GM10266 (cell line): ENCODE measurements at regions not wholly inside any gene's neighbourhood (a gene's known extent, or its start where the extent isn't known, plus 50 kb on each side); places are given as distances from the start of the nearest gene placed in this dataset.

ENCODE experiments used
- DNase-seq: peaks from one replicate; pipeline ENCODE4 v3.0.0; 2012; ENCODE audit errors: extremely low spot score
- TF ChIP-seq, protein P1 (sequence below): IDR thresholded peaks from 2 replicates; pipeline ENCODE4 v1.5.1; 2012; ENCODE audit warnings: mild to moderate bottlenecking, low read depth; ENCODE audit not compliant: control insufficient read depth, insufficient read depth; ENCODE audit errors: missing control alignments

- TF ChIP-seq, protein P1, sequence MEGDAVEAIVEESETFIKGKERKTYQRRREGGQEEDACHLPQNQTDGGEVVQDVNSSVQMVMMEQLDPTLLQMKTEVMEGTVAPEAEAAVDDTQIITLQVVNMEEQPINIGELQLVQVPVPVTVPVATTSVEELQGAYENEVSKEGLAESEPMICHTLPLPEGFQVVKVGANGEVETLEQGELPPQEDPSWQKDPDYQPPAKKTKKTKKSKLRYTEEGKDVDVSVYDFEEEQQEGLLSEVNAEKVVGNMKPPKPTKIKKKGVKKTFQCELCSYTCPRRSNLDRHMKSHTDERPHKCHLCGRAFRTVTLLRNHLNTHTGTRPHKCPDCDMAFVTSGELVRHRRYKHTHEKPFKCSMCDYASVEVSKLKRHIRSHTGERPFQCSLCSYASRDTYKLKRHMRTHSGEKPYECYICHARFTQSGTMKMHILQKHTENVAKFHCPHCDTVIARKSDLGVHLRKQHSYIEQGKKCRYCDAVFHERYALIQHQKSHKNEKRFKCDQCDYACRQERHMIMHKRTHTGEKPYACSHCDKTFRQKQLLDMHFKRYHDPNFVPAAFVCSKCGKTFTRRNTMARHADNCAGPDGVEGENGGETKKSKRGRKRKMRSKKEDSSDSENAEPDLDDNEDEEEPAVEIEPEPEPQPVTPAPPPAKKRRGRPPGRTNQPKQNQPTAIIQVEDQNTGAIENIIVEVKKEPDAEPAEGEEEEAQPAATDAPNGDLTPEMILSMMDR, result no peak
- DNase-seq, result no peak
Observed at GRCh38 chr14:98018628-98019027, 1221.4 kb downstream of the VRK1 start.

- no peak for DNase-seq
- TF ChIP-seq, protein P1, result no peak
Observed at GRCh38 chr14:98022541-98023520, 1225.6 kb downstream of the VRK1 start.

DNA sequence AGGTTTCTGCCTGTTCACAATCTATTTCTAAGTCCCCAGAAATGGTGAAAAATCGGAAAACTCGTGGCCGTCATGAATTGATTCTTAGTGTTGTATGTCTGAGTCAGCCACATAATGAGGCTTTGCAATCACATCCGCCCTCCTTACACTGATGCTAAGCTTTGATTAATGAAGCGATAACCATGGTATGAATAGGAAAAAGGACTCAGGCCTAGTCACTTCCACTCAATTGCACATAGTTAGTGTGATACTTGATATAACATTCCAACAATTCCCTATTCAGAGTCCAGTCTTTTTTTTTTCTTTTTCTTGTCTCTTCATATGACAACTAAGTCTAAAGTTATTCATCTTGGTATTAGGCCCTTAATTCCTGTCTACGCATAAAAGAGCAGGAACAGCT is 1231.0 kb downstream of the VRK1 start:
- TF ChIP-seq, protein P1, result no peak

GRCh38 chr14:98035396-98035795 is 1236.6 kb downstream of the BCL11B start:
- DNase-seq, result no peak
- TF ChIP-seq, protein P1, result no peak

More for the DNA sequence above, 1231.0 kb downstream of the VRK1 start:
- DNase-seq, result no peak

- TF ChIP-seq, protein P1, result no peak
- no peak for DNase-seq
Observed at GRCh38 chr14:98037831-98038230, 1234.2 kb downstream of the BCL11B start.

DNA sequence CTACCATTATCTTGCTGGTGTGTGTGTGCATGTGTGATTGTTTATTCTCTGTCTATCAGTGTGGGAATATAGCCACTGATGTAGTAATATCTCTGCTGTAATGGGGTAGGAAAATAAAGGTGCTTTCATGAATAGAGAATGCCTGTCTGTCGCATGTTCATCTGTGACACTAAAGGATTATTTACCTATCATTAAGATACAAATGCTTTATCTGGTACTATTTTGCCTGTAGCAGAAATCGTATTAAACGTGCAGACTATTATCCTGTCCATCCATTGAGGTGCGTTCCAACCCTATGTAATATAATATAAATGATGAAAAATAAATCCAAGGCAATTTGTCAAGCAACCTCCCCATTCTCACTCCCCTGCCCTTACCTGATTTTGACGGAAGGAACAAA is 1215.1 kb downstream of the BCL11B start:
- TF ChIP-seq, protein P1, result no peak
- no peak for DNase-seq

DNA sequence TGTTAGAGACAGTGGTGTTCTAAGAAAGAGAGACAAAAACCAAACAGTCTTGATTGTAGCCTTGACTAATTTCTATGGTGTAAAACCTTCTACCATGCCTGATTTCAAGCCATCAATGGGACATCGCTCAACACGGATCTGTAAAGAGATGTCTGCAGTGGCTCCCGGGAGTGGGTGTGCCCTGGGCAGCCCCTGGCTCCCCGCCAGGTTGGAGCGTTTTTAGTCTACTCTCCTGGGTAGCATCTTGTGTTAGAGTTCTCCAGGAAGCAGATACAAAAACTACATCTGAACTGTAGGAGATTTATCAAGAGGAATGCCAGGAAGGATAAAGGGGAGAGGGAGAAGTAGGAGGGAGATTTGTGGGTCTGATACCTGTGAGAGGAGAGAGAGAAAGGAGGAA is 1212.9 kb downstream of the BCL11B start:
- DNase-seq, result no peak
- TF ChIP-seq, protein P1, result no peak
